ENCODE measurements at regions not wholly inside any gene's neighbourhood (a gene's known extent, or its start where the extent isn't known, plus 50 kb on each side); places are given as distances from the start of the nearest gene placed in this dataset.

GRCh38 chr6:150549007-150549406 lies 50.7 kb upstream of the PLEKHG1 start:
- no peak for TF ChIP-seq CTCF (IDR thresholded peaks at IDR 0.05; ENCODE audit: extremely low read depth in 1 of 2, insufficient read depth in 1 of 2, low read depth in 1 of 2, low read length in 2 of 2)
- TF ChIP-seq MAX (IDR thresholded peaks at IDR 0.05; ENCODE audit: insufficient read depth, insufficient read length): no peak
- no peak for TF ChIP-seq POLR2A (IDR thresholded peaks at IDR 0.05; ENCODE audit: low read depth, low read length)
- TF ChIP-seq JUN (IDR thresholded peaks at IDR 0.05; ENCODE audit: borderline replicate concordance, insufficient read depth, insufficient read length, low read depth): no peak
- TF ChIP-seq POLR2AphosphoS5 (IDR thresholded peaks at IDR 0.05; ENCODE audit: insufficient read depth, low read depth, low read length): no peak
- TF ChIP-seq GATA2 (IDR thresholded peaks at IDR 0.05; ENCODE audit: insufficient read depth, insufficient read length, low read depth, low read length): no peak

All from endothelial cell of umbilical vein (primary cell).